ENCODE measurements at regions not wholly inside any gene's neighbourhood (a gene's known extent, or its start where the extent isn't known, plus 50 kb on each side); places are given as distances from the start of the nearest gene placed in this dataset.

DNA sequence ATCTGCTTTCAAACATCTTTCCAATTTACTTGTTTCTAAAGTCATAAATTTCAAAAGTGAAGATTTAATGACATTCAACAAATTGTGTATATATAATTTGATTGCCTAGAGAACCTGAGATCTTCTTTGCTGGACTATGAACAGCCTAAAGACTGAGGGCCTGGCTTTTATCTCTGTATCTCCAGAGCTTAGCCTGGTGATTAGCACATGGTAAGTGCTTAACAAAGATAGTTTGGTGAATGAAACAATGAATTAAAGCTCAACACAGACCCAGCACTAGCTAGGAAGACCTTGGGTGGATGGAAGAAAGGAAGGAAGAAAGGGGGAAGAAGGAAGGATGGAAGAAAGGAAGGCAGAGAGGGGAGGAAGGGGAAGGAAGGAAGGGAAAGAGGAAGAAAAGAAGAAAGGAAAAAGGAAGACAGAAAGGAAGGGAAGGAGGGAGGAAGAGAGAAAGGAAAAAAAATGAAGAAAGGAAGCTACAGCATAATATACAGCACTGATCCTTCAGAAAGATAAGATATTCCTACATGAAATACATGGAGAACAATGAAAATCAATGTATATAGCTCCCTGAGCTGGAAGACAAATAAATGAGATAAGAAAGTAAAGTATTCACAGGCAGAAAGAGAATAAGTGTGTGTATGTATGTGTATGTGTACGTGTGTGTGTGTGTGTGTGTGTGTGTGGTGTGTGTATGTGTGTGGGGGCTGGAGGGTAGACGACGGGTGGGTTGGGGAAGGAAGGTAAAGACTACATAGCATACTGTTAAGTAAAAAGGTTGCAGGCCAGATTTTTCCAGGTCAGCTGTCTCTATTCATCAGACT, 318.2 kb downstream of the TNS1 start:
- Histone ChIP-seq H3K4me1 (ENCODE audit: insufficient read depth, low read length, poor library complexity, severe bottlenecking) (peaks cover 5% of the 10 kb centered on the region), H3K27ac (ENCODE audit: low read depth, low read length, poor library complexity, severe bottlenecking) (no peak overlapping the region), H3K36me3 (ENCODE audit: insufficient read depth, low read length, poor library complexity, severe bottlenecking) (no peaks in the 10 kb centered on the region), H3K9me3 (ENCODE audit: low read depth, low read length, poor library complexity, severe bottlenecking) (no peaks in the 10 kb centered on the region), H3K4me3 (ENCODE audit: low read depth, low read length, poor library complexity, severe bottlenecking) (no peak overlapping the region), H3K27me3 (replicated peaks; ENCODE audit: insufficient read depth, low read depth, low read length, poor library complexity) (no peaks in the 10 kb centered on the region)
- DNase-seq (ENCODE audit: low spot score): no peak
- intact Hi-C loops (cut with micrococcal nuclease; ENCODE audit: unreplicated experiment): no loop called here
- no peak for TF ChIP-seq EZH2 (IDR thresholded peaks at IDR 0.05; ENCODE audit: borderline replicate concordance, low read depth, low read length, poor library complexity, severe bottlenecking)
- no peak for TF ChIP-seq CTCF (conservative IDR thresholded peaks at IDR 0.05; ENCODE audit: low read depth, low read length)
- ChIA-PET POLR2A (ENCODE audit: low non-redundant PET) (no interaction called here), CTCF (no interaction called here)
- BruUV-seq (replicated peaks): no TSS peak

- TF ChIP-seq EZH2 (IDR thresholded peaks at IDR 0.05; ENCODE audit: borderline replicate concordance, low read depth, low read length, poor library complexity, severe bottlenecking): no peak
- TF ChIP-seq CTCF (conservative IDR thresholded peaks at IDR 0.05; ENCODE audit: low read depth, low read length): no peak
- BruUV-seq (replicated peaks): no TSS peak
- H3K4me1 ChIP-seq (ENCODE audit: insufficient read depth, low read length, poor library complexity, severe bottlenecking): peaks cover 5% of the 10 kb centered on the region
- H3K36me3 ChIP-seq (ENCODE audit: insufficient read depth, low read length, poor library complexity, severe bottlenecking): no peaks in the 10 kb centered on the region
- H3K9me3 ChIP-seq (ENCODE audit: low read depth, low read length, poor library complexity, severe bottlenecking): no peaks in the 10 kb centered on the region
- no peaks in the 10 kb centered on the region for H3K27me3 ChIP-seq (replicated peaks; ENCODE audit: insufficient read depth, low read depth, low read length, poor library complexity)
- no peak for DNase-seq (ENCODE audit: low spot score)
- ChIA-PET POLR2A (ENCODE audit: low non-redundant PET) (no interaction called here), CTCF (no interaction called here)
- no peak overlapping the region for H3K4me3 ChIP-seq (ENCODE audit: low read depth, low read length, poor library complexity, severe bottlenecking)
- intact Hi-C loops (cut with micrococcal nuclease; ENCODE audit: unreplicated experiment): no loop called here
- no peak overlapping the region for H3K27ac ChIP-seq (ENCODE audit: low read depth, low read length, poor library complexity, severe bottlenecking)
Observed at GRCh38 chr2:217683106-217683870, 319.5 kb downstream of the TNS1 start.

GRCh38 chr2:217681791-217682190, 321.0 kb downstream of the TNS1 start:
- no peak for DNase-seq (ENCODE audit: low spot score)
- no peak for TF ChIP-seq CTCF (conservative IDR thresholded peaks at IDR 0.05; ENCODE audit: low read depth, low read length)
- TF ChIP-seq EZH2 (IDR thresholded peaks at IDR 0.05; ENCODE audit: borderline replicate concordance, low read depth, low read length, poor library complexity, severe bottlenecking): no peak
- no peaks in the 10 kb centered on the region for H3K9me3 ChIP-seq (ENCODE audit: low read depth, low read length, poor library complexity, severe bottlenecking)
- BruUV-seq (replicated peaks): no TSS peak
- intact Hi-C loops (cut with micrococcal nuclease; ENCODE audit: unreplicated experiment): no loop called here
- H3K4me1 ChIP-seq (ENCODE audit: insufficient read depth, low read length, poor library complexity, severe bottlenecking): peaks cover 5% of the 10 kb centered on the region
- POLR2A ChIA-PET (ENCODE audit: low non-redundant PET): no interaction called here
- H3K4me3 ChIP-seq (ENCODE audit: low read depth, low read length, poor library complexity, severe bottlenecking): no peak overlapping the region
- no peaks in the 10 kb centered on the region for H3K36me3 ChIP-seq (ENCODE audit: insufficient read depth, low read length, poor library complexity, severe bottlenecking)
- H3K27ac ChIP-seq (ENCODE audit: low read depth, low read length, poor library complexity, severe bottlenecking): no peak overlapping the region
- CTCF ChIA-PET: no interaction called here
- H3K27me3 ChIP-seq (replicated peaks; ENCODE audit: insufficient read depth, low read depth, low read length, poor library complexity): no peaks in the 10 kb centered on the region
